Stimulated activated CD8-positive, alpha-beta memory T cell treated with anti-CD3 and anti-CD28 coated beads, Interleukin-15, amount 100 ng/mL, for 48 hours (primary cell): ENCODE measurements at regions not wholly inside any gene's neighbourhood (a gene's known extent, or its start where the extent isn't known, plus 50 kb on each side); places are given as distances from the start of the nearest gene placed in this dataset.

Source experiments
- DNase-seq, 2 donors: peaks; one replicate each; pipeline ENCODE4 v3.0.0-alpha.2; 2020; ENCODE audit warnings: low read depth in 2 of 2

DNA sequence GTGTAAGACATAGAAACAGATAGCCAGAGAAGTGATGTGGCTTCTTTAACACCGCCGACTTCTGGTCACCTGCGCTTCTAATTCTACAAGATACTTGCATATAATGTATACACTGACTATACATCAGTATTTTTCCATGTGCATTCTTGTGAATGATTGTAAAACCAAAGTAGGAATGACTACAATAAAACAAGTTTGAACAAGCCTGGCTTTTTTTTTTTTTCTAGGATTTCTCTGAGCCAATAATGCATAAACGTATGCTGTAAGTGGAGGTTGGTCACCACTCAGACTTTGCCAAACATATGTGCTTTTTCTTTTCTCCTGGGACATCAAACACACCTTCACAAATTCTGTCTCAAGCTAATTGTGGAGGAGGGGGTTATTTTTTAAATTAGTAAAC, 237.8 kb upstream of the KIRREL3 start:
- DNase-seq, result no peak

DNA sequence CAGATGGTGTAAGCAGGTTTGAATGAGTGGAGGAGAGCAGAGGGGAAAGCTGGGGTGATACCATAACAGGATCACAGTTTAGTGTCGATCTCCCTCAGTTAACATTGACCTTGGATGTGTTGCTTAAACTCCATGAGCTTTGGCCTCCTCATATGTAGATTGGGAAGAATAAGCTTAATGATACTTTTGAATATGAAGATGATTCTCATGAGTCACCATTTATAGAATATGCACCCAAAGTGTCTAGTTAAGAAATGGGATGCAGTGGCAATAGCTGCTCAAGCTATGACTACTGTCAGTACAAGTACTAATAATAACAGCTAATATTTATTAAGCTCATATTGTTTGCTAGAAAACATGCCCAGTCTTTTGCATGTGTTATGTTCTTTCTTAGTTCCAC, 236.2 kb upstream of the KIRREL3 start:
- no peak for DNase-seq

DNA sequence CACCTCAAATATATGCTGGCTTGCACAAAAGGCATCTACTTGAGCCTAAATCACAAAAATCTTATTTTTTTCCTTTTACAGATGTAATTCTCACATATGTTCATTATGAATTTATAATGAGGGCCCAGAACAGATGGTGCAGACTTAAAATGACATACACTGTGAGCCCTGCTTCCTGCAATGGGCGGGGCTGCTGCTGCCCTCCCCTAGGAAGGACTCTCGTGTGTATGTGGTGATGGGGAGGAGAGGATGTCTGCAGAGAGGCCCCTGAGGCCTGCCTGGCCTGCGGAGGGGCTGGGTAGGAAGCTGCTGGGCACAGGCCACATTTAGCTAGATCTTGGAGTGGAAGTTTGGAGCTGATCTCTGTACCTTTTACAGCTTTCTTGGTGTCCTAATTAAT, 233.4 kb upstream of the KIRREL3 start:
- DNase-seq, result no peak

DNA sequence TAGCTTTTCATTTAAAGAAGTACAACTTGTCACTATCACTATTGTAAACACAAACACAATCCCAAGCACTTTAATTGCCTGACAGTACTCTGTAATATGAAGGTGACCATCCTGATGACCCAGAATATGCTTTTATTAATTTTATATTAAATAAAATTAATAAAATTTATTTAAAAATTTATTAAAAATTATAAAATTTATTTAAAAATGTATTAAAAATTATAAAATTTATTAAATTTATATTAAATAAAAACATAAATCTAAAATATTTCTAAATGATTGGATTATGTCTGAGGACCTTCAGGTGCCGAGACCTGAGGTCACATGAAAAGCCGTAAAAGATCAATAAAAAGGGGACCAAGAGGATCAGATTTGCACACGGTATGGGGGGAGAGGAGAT, 229.8 kb upstream of the KIRREL3 start:
- no peak for DNase-seq

DNA sequence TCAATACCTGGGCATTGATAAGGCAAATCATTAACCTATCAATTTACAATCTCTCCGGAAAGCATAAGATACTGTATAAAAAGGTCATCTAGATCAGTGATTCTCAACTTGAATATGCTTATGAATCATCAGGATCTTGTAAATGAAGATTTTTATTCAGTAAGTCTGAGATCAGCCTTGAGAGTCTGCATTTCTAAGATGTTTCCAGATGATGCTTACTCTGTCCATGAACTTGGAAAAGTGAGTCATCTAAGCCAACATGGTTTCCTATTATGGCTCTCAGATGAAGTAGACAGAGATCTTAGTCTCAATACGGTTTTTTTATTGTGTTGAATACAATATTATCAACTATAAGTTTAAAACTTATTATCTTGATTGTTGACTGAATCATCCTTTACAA, 226.4 kb upstream of the KIRREL3 start:
- DNase-seq, result no peak

DNA sequence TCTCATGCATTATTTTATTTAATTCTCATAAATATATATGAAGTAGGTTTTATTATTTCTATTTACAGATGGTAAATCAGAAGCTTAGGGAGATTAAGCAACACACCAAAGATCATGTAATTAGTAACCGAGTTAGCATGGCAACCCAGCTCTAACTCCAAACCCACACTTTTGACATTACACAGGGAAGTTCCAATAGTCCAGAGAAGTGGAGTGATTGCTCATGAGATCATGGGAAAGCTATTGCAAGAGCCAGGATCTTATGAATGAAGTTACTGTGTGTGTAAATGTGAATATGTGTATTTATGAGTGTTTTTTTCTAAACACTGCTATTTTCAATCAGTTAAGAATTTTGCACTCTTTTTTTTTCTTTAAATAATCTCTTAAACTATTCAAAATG, 225.8 kb upstream of the KIRREL3 start:
- no peak for DNase-seq

DNA sequence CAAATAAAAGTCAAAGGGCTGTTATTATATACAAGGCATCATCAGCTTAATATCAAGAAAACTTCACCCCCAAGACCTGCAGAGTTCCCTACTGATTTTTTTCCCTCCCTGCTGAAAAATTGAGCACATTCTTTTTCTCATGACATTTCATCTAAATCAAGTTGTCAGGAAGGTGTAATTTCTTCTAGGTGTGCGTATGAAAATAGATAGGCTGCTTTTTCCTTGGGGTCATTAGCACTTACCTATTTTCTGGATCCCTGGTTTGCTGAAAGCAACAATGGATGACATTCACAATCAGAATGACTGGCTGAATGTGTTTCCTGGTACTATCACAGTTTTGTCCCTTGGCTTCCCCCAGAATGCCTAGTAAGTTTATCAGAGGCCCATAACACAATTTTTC, 225.0 kb upstream of the KIRREL3 start:
- no peak for DNase-seq

DNA sequence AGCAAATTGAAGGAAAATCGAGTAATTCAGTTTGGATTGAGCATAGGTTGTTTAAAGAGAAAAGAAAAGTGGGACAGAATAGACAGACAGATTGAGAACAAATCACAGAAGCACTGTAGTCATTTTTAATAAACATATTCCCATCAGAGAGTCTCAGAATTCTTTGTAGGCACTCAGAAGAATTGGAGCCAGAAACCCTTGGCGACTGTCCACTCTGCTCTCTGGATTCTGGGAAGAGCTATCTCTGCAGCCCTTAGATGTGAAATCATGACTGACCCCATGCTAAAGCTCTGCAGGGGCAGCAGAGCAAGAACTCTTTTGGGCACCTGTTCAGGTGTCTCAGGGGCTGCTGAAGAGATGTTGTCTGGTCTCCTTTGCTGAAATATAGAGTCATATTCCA, 223.7 kb upstream of the KIRREL3 start:
- DNase-seq, result no peak

DNA sequence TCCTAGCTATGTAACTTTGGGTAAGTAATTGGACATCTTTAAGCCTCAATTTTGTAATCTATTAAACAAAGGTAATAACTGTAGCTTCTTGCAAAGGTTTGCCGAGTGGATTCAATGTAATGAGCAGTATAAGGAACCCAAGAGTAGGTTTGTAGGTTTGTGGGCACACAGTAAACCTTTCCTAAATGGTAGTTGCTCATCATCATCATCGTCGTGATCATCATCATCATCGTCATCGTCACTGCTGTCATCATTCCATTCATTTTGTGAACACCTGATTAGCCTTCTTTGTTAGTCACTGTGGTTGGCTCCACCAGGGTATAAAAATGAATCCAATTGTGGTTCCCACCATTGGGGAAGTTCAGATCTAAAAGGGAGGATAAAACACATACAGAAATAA, 223.1 kb upstream of the KIRREL3 start:
- DNase-seq, result no peak

DNA sequence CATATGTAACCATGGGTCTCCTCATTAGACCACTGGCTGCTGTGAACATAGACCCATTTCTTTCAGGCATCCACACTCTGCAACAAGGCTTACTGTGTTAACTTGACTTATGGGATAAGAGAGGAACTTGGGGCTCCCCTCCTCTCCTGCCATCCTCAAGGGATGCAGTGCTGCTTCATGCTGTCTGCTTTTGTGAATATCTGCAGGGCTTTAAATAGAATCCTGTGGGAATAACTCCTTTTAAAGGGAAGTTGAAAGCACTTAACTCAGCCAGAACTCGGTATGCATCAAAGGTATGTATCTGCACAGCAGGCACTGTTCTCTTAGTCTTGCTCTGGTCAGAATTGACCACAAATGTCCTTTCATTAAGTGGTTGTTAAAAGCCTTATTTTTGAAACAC, 222.5 kb upstream of the KIRREL3 start:
- no peak for DNase-seq

DNA sequence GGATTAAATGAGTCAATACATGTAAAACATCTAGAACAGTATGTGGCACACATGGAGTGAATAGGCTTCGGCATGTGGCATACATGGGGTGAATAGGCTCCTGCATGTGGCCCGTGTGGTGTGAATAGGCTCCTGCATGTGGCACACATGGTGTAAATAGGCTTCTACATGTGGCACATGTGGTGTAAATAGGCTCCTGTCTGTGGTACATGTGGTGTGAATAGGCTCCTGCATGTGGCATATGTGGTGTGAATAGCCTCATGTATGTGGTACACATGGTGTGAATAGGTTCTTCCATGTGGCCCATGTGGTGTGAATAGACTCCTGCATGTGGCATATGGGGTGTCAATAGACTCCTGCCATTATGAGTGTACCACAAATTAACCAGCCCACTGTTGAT, 219.1 kb upstream of the KIRREL3 start:
- DNase-seq, result no peak

DNA sequence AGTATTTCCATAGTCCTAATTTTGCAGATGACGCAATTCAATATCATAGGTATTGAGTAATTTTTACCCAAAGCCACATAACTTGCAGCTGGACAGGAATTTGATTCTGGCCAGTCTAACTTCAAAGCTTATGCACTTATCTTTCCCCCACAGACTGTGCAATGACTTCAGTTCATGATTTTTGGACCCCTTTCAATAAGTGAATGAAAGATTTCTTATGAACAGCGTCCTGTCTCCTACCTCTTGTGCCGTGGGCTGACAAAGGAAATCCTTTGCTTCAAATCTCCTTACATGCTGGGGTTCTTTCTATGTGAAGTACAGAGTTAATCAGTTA, 217.7 kb upstream of the KIRREL3 start:
- no peak for DNase-seq

DNA sequence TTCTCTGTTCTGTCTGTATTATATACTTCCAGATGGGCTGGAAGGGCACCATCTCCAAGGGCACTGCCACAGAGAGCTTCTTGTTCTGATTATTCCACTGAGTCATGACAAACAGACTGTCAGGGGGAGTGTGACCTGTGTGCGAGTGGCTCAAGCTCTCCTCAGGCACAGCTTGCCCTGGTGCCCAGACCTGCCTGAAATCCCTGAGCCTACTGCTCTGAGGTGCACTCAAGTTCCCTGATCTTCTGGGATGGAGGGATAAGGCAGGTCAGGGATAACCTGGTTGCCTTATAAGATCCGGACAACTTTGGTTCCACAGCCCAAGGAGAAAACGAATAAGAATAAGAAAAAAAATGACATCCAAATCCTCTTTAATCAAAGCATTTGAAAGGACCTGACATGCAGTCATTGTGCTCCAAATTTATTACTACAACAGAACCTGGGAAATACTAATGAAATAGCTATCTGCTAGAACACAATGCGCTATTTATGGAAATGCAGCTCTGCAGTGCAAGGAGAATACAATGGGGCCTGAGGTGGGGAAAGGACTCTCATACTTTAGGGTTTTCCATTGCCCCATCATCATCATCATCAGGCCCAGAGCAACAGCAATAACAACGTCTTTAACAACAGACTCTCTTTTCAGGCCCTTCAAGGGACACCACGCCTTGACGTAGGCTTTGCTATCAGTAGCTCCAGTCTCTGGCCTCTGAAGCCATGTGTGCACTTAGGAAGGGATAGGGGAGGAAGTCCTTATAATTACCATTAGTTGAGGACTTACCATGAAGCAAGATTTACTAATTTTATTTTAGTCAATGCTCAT, 217.1 kb upstream of the KIRREL3 start:
- DNase-seq, result no peak

DNA sequence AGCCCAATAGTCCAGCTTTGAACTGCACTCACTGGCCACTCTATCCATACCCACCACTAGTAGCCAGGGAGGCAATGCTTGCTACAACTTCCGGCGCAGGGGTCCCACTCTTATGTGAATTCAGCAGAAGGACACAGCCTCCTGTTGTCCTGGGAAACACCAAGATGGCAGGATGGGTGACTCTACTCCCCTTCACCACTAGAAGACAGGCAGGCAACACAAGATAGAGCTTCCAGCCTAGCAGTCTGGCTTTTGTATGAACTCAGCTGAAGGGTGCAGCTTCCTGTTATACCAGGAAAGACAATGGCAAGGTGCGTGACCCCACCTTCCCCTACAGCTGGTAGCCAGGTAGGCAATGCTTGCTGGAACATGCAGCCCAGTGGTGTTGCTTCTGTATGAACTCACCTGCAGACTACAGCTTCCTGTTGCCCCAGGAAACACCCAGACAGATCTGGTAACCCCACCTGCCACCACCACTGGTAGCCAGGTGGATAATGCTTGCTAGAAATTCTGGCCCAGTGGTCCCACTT, 205.2 kb upstream of the KIRREL3 start:
- no peak for DNase-seq

DNA sequence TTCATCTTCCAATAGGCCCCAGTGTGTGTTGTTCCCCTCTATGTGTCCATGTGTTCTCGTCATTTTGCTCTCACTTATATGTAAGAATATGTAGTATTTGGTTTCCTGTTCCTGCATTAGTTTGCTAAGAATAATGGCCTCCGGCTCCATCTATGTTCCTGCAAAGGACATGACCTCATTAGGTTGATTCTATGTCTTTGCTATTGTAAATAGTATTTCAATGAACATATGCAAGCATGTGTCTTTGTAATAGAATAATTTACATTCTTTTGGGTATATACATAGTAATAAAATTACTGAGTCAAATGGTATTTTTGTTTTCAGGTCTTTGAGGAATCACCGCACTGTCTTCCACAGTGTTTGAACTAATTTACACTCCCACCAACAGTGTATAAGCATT, 202.9 kb upstream of the KIRREL3 start:
- DNase-seq, result no peak

DNA sequence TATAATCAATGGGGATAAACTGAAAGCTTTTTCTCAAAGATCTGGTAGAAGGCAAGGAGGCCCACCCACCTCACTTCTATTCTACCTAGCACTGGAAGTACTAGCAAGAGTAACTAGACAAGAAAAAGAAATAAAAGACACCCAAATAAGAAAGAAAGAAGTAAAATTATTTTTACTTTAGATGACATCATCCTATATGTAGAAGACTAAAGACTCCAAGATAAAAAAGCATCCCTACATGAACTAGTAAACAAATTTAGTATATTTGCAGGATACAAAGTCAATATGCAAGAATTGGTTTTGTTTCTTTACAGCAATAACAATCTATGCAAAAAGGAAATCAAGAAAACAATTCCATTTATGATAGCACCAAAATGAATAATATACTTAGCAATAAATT, 201.5 kb upstream of the KIRREL3 start:
- DNase-seq, result no peak

DNA sequence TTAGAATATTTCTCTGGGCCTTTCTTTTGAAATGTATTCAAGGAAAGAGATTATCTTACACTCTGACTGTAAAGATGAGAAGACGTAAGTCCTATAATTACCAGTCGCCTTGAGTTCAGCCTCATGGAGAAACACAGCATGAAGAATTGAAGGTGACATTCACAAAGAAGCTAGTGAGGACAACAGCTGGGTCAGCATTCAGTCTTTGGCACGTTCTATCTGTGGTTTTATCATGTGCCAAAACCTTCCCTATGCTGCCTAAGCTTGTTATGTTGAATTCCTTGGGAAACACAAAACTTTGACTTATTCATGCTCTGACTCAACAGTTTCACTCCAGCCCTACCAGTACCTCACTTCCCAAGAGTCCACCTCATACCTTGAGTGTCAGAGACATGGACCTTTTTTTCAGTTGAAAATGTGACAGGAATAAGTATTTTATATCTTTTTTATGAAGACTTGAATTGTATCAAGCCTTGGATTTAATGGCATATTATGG, 198.8 kb upstream of the KIRREL3 start:
- DNase-seq, result no peak

DNA sequence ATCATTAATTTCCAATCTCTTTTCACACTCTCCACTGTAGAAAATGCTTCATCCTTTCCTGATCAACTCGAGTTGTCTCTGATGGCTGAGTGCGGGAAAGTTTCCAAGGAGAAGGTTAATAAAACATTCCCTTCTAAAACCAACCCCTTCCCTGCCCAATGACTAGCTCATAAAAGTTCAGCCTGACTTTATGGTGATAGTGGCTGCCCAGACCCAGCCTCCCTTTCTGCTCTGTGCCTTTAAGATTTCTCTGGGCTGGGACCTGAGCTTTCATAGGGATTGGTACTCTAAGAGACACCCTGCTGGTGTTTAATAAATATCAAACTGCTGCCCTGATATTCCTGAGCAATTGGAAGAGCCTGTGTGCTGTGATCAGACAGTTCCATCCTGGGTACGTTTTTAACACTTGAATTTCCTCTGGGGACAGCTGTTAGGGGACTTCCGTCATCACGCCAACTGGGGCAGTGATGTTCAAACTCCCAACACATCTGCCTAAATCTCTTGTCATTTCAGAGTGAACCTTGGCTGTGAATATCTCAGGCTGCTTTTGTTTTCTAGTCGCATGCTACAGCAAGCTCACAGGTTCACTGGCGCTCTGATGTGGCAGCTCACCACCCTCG, 195.0 kb upstream of the KIRREL3 start:
- DNase-seq, result no peak

DNA sequence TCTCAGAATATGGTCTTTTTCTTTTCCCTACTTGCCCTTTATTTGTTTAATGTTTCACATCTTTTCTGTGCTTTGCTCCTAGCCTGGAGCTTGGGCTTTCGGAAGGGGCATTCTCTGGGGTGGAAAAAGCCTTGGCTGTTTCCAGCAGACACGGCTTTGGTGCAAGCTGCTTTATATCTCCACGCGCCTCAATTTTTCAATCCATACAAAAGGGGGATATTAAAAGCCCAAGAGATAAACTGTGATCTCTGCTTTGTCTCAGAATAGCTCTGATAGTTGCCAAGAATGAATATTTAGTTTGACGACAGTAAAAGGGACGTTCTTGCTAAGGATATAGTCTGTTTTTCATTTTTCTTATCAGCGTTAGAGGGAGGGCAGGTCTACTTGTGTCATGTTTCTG, 194.0 kb upstream of the KIRREL3 start:
- DNase-seq, result no peak

DNA sequence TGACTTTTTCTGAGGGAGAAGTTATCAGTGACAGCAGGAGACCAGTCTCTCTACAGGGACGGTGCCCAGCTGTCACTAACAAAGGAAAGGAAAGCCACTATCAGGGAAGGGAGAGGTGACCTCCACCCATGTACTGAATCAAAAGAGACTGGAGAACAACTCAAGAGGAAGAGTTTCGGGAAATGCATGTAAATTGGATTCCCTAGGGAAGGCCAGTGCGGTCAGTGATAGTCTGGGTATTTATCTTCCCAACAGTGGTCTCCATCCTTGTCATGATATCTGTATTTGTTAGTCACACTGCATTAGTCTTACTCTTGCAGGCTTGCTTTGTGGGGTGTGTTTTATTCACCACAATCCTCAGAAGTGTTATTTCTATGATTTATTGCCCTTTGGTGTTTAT, 193.4 kb upstream of the KIRREL3 start:
- DNase-seq, result no peak

DNA sequence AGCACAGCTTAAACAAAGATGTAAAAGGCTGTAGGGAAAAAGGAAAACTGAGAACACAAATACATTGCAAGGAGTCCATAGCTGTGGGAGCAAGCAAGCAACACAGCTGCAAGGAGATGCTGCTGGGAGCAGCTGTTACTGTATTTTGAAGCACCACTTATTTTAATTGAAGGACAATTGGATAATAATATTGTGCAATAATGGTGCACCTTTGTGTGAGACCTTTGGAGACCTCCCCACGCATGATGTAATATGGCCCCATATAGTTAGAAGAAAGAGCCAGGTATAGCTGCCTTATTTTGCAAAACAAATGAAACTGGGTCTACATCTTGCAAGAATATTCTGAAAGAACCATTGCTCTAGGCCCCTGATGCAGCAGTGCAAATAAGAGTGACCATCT, 191.1 kb upstream of the KIRREL3 start:
- DNase-seq, result no peak

DNA sequence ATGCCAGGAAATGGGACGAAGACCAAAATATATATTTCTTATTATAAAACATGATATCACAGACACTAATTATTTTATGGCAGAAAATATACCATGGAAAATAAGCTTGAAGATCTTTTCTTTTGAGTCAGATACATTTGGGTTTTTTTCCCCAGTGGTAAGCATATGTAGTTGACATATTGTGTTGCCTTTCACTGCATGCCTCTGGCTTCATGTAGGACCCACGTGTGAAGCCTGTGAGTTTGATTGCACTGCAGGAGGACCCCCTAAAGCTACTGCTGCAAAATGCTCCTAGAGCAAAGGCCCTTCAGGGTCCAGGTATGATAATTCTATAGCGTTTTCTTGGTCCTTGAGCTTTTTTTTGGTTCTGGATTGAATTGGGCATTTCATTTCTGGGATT, 190.7 kb upstream of the KIRREL3 start:
- no peak for DNase-seq

DNA sequence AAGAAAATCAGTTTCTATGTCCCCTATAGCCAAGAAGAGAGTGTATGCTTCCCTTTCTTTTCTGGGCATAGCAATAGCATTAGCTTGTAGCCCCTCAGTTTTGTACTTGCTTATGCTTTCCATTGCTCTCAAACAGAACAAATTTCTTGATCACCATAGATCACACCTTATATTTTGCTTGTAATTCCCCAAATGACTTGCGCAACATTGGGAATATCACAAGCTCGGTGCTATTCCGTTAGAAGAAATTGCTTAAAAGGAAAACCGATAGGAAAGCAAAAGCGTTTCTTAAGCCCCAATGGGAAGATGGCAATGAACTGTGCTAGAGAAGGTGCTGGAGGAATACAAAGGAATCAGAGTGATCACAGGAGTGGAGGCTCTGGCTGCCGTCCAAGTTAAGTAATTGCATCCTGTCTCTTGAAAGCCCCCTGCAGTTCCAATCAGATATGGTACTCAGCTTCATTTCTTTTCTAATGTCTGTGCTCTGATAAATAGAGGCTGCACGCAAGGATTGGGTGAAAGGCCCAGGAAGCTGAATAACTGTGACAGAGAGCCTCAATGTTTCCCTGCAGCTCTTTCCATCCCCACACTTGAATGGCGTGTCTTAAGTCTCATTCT, 182.1 kb upstream of the KIRREL3 start:
- DNase-seq, result no peak
